PC-9 (cell line): ENCODE measurements at regions not wholly inside any gene's neighbourhood (a gene's known extent, or its start where the extent isn't known, plus 50 kb on each side); places are given as distances from the start of the nearest gene placed in this dataset.

Experiments
- BruUV-seq: library from RNA; stranded (reverse); fragments of 400-500 nt; replicated peaks from 2 replicates; lab custom pipeline; 2021; lab: Mats Ljungman, UMichigan
- CTCF ChIA-PET: fragments of 300-600 bp; sonication (Branson Sonifier 250); formaldehyde crosslinking; loops from one replicate; lab custom pipeline; 2022; ENCODE audit warnings: antibody characterized with exemption; lab: Charles Lee
- POLR2A ChIA-PET: fragments of 300-600 bp; sonication (Branson Sonifier 250); formaldehyde crosslinking; loops from one replicate; lab custom pipeline; 2022; ENCODE audit warnings: antibody characterized with exemption; ENCODE audit not compliant: unreplicated experiment; lab: Charles Lee
- DNase-seq, 2 experiments: peaks; one replicate each; pipeline versions ENCODE4 v3.0.0 to v3.0.0-alpha.2; 2015 to 2022; ENCODE audit warnings: mixed read lengths in 1 of 2
- H2AFZ ChIP-seq: fragments of 200-600 bp; sonication (generic); 2 replicates; pipeline ENCODE4 v1.8.1; 2017; ENCODE audit warnings: antibody characterized with exemption
- H3F3A ChIP-seq: fragments of 200-600 bp; sonication (generic); 2 replicates; pipeline ENCODE4 v1.8.1; 2017; ENCODE audit warnings: antibody characterized with exemption, mild to moderate bottlenecking, low read depth; ENCODE audit not compliant: insufficient read depth
- H3K27ac ChIP-seq: fragments of 200-600 bp; sonication (generic); 2 replicates; pipeline ENCODE4 v1.6.1; 2016; ENCODE audit warnings: mixed run types
- H3K27me3 ChIP-seq: fragments of 200-600 bp; sonication (generic); 2 replicates; pipeline ENCODE4 v1.6.1; 2016; ENCODE audit warnings: low read depth, mixed run types; ENCODE audit not compliant: insufficient read depth
- H3K36me3 ChIP-seq: fragments of 200-600 bp; sonication (generic); 2 replicates; pipeline ENCODE4 v1.6.1; 2016; ENCODE audit warnings: low read depth, mixed run types
- H3K4me1 ChIP-seq: fragments of 200-600 bp; sonication (generic); replicated peaks from 2 replicates; pipeline ENCODE4 v1.6.1; 2016; ENCODE audit warnings: mixed run types; ENCODE audit not compliant: insufficient read depth
- H3K4me2 ChIP-seq: fragments of 200-600 bp; sonication (generic); 2 replicates; pipeline ENCODE4 v1.6.1; 2017; ENCODE audit warnings: mixed run types
- H3K4me3 ChIP-seq: fragments of 200-600 bp; sonication (generic); 2 replicates; pipeline ENCODE4 v1.6.1; 2016; ENCODE audit warnings: mixed run types
- H3K79me2 ChIP-seq: fragments of 200-600 bp; sonication (generic); 2 replicates; pipeline ENCODE4 v1.6.1; 2017; ENCODE audit warnings: low read depth, mixed run types
- H3K9me2 ChIP-seq: fragments of 200-600 bp; sonication (generic); 2 replicates; pipeline ENCODE4 v1.8.1; 2017; ENCODE audit warnings: mild to moderate bottlenecking; ENCODE audit not compliant: insufficient read depth
- H3K9me3 ChIP-seq: fragments of 200-600 bp; sonication (generic); 2 replicates; pipeline ENCODE4 v1.8.1; 2016; ENCODE audit warnings: low read depth; ENCODE audit not compliant: insufficient read depth
- H4K20me1 ChIP-seq: fragments of 200-600 bp; sonication (generic); 2 replicates; pipeline ENCODE4 v1.8.1; 2017; ENCODE audit not compliant: insufficient read depth
- CTCF ChIP-seq: fragments of 200-600 bp; sonication (generic); conservative IDR thresholded peaks from 2 replicates; pipeline ENCODE4 v1.6.1; 2017; ENCODE audit warnings: mixed run types, antibody characterized with exemption, mild to moderate bottlenecking, moderate library complexity
- EZH2 ChIP-seq: fragments of 200-600 bp; sonication (generic); IDR thresholded peaks from 2 replicates; pipeline ENCODE4 v1.8.0; 2017; ENCODE audit warnings: antibody characterized with exemption, low read depth
- intact Hi-C: fragments of 100-400 bp; cut with micrococcal nuclease; formaldehyde crosslinking; loops from one replicate; pipeline ENCODE4 v1.10.0; 2022; ENCODE audit not compliant: unreplicated experiment

DNA sequence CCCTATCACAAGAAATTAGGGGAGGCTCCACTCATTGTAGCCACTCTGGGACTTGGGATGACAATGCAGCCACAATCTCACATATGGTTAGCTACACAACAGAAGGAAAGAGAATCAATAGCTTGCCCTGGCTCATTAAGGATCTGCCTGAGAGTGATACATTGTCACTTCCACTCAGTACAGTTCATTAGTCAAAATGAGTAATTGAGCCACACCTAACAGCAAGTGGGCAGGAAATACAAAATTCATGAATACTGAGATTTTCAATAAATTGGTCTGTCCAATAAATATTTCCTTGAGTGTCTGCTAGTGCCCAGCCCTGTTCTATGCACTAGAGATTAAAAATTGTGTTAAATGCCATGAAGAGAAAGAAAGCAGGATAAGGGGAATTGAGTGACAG, 231.3 kb upstream of the NR4A3 start:
- H3K79me2 ChIP-seq = no peaks in the 10 kb centered on the region
- ChIA-PET CTCF (no interaction called here), POLR2A (no interaction called here)
- no peak overlapping the region for H2AFZ ChIP-seq
- H3K4me3 ChIP-seq = no peak overlapping the region
- no peaks in the 10 kb centered on the region for H3K4me1 ChIP-seq
- H3F3A ChIP-seq = no peaks in the 10 kb centered on the region
- no peak overlapping the region for H3K4me2 ChIP-seq
- no peaks in the 10 kb centered on the region for H4K20me1 ChIP-seq
- no peaks in the 10 kb centered on the region for H3K27me3 ChIP-seq
- H3K9me2 ChIP-seq = no peaks in the 10 kb centered on the region
- BruUV-seq = no TSS peak
- no peak for TF ChIP-seq EZH2
- no peak for TF ChIP-seq CTCF
- H3K36me3 ChIP-seq = no peaks in the 10 kb centered on the region
- intact Hi-C loops = no loop called here
- DNase-seq = no peak
- H3K27ac ChIP-seq = no peak overlapping the region
- no peaks in the 10 kb centered on the region for H3K9me3 ChIP-seq

GRCh38 chr9:99590840-99591239, 230.8 kb upstream of the NR4A3 start:
- H3K9me2 ChIP-seq = no peaks in the 10 kb centered on the region
- H3K79me2 ChIP-seq = no peaks in the 10 kb centered on the region
- H3F3A ChIP-seq = no peaks in the 10 kb centered on the region
- no peak overlapping the region for H2AFZ ChIP-seq
- H3K4me3 ChIP-seq = no peak overlapping the region
- TF ChIP-seq EZH2 = no peak
- no peaks in the 10 kb centered on the region for H3K9me3 ChIP-seq
- ChIA-PET POLR2A (no interaction called here), CTCF (no interaction called here)
- H3K4me2 ChIP-seq = no peak overlapping the region
- H3K4me1 ChIP-seq = no peaks in the 10 kb centered on the region
- intact Hi-C loops = no loop called here
- H3K27me3 ChIP-seq = no peaks in the 10 kb centered on the region
- no peaks in the 10 kb centered on the region for H4K20me1 ChIP-seq
- H3K27ac ChIP-seq = no peak overlapping the region
- DNase-seq = no peak
- H3K36me3 ChIP-seq = no peaks in the 10 kb centered on the region
- BruUV-seq = no TSS peak

GRCh38 chr9:99591770-99592169, 229.9 kb upstream of the NR4A3 start:
- DNase-seq = no peak
- ChIA-PET CTCF (no interaction called here), POLR2A (no interaction called here)
- H2AFZ ChIP-seq = no peak overlapping the region
- no peaks in the 10 kb centered on the region for H3K4me1 ChIP-seq
- no peak for TF ChIP-seq EZH2
- TF ChIP-seq CTCF = no peak
- no peaks in the 10 kb centered on the region for H3K9me3 ChIP-seq
- no peaks in the 10 kb centered on the region for H3K79me2 ChIP-seq
- H3K27ac ChIP-seq = no peak overlapping the region
- intact Hi-C loops = no loop called here
- no peaks in the 10 kb centered on the region for H3K9me2 ChIP-seq
- H3K4me2 ChIP-seq = no peak overlapping the region
- BruUV-seq = no TSS peak
- H3F3A ChIP-seq = no peaks in the 10 kb centered on the region
- H4K20me1 ChIP-seq = no peaks in the 10 kb centered on the region
- H3K4me3 ChIP-seq = no peak overlapping the region
- no peaks in the 10 kb centered on the region for H3K36me3 ChIP-seq
- H3K27me3 ChIP-seq = no peaks in the 10 kb centered on the region

DNA sequence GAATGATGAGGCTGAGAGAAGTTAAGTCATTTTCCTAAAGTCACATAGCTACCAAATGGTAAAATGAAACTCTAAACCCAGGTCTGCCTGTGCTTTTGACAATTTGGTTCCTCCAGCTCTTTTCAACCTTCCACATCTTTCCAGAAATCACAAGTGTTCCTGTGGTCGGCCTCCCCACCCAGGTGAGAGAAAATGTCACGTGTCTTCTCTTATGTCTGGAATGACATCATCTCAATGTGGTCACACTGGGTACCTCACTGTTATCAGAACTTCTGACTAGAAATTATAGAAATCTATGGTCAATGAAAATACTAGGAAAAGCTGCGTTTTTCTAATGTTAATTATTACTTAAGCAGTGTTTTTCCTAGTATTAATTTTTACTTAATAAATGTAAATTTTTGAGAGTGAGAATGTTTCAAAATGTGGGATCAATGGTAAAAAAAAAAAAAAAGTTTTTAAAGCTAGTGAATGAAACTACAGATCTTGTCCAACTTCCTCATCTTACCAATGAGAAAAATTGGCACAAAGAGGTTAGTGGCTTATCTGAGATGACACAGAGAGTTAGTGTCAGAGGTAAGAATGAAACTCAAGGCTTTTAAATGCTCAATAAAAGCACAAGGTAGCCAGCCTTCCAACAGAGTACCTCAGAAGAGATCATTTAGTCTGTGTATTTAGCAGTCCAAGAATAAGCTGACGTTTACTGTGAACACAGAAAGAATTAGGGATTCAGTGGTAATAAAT, 228.7 kb upstream of the NR4A3 start:
- no peaks in the 10 kb centered on the region for H3K4me1 ChIP-seq
- H3K9me2 ChIP-seq = no peaks in the 10 kb centered on the region
- H3K4me3 ChIP-seq = no peak overlapping the region
- POLR2A ChIA-PET = no interaction called here
- no peak overlapping the region for H3K4me2 ChIP-seq
- H2AFZ ChIP-seq = no peak overlapping the region
- H3K79me2 ChIP-seq = no peaks in the 10 kb centered on the region
- H3K27ac ChIP-seq = no peak overlapping the region
- no peak for TF ChIP-seq CTCF
- no peak for TF ChIP-seq EZH2
- no peaks in the 10 kb centered on the region for H3F3A ChIP-seq
- intact Hi-C loops = no loop called here
- DNase-seq = no peak
- H3K9me3 ChIP-seq = no peaks in the 10 kb centered on the region
- no TSS peak for BruUV-seq
- no peaks in the 10 kb centered on the region for H4K20me1 ChIP-seq
- CTCF ChIA-PET = no interaction called here
- no peaks in the 10 kb centered on the region for H3K36me3 ChIP-seq
- H3K27me3 ChIP-seq = no peaks in the 10 kb centered on the region
